GM04503 (cell line): ENCODE measurements at regions not wholly inside any gene's neighbourhood (a gene's known extent, or its start where the extent isn't known, plus 50 kb on each side); places are given as distances from the start of the nearest gene placed in this dataset.

Source experiments
- DNase-seq: peaks from one replicate; pipeline ENCODE4 v3.0.0-alpha.2; 2012; ENCODE audit warnings: low read depth

DNA sequence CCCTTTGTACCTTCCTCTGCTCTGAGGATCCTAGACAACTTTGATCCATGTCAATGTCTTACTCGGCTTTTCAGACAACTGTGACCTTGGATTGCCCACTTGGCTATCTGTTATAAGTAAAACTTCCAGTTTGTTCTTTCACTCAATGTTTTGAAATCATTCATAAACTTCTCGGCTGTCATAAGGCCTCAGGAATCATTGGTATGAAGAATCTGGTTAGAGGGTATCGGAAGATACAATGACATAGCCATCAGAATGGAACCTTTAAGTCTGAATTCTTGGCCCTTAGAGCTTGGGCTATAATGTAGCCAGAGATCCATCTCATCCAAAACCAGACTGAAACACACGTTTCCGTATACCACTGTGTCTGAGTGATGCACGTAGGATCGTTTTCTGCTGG lies 59.0 kb upstream of the WDR1 start:
- DNase-seq, result no peak

DNA sequence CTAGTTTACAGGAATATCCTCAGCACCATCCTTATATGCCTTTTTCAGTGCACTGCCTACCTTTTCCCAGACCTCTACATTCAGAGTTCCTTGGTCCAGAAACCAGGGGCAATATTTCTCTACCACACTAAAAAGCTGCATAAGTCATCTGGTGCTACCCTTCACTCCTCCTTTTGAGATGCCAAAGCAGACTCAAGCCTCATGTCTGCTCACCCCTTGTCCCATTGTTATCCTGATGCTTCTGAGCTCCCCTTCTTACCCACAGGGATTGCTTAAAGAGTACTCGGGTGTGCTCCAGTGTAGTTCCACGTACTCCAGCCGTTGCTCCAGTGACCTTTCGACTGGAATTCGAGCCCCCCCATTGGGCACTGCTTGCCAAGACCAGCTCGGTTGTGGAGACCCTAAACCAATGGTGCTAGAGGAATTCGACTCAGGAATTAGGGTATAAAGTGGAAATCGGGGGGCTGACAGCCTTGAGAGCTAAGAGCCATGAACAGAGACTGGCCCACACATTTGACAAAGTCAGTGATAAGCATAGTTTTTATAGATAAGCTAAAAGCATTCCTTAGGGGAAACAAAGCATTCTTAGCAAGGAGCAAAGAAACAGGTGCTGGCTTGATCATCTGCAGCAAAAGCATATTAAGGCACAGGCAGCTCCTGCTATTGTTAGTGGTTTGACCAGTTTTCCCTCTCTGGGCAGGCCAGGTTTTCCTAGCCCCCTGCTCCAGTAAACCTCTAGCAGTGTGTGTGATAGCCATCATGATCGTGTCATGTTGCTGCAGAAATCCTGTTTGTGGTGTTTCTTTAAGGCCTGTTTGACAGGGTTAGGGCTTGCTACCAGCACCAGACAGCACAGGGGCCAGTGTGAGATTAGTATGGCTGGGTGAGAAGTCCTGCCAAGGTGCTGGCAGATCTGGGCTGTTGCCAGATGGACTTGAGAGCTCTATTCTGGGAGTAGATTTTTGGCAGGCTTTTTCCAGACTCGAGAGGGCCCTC lies 57.5 kb upstream of the WDR1 start:
- DNase-seq, result no peak

DNA sequence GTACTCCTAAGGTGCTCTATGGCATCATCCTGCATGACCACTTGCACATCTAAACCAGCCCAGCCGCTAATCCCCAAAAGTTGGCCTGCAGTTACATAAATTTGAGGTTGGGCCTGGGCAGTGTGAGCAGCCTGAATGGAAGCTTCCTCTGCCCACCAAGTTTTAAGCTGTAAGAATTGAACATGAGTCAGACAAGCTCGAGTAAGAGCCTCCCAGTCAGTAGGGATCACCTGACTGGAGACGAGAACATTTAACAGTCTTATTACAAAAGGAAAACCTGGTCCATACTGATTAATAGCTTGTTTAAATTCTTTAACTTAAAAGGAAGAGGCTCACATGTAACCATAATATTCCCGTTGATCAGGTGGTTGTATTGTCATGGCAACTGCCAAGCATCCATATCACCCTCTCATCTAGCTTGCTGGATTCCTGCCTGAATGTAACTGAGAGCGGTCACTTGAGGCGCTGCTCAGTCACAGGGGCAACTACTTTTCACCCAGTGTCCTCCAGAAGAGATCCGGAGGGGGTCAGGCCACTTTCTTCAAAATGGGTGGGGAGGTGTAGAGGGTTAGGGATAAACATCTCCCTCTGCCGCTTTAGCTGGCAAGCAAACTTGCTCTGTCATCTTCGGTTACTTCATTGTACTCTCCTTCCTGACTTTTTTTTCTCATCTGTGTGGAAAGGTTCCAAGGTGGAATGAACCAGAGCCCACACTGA lies 56.6 kb upstream of the WDR1 start:
- no peak for DNase-seq

DNA sequence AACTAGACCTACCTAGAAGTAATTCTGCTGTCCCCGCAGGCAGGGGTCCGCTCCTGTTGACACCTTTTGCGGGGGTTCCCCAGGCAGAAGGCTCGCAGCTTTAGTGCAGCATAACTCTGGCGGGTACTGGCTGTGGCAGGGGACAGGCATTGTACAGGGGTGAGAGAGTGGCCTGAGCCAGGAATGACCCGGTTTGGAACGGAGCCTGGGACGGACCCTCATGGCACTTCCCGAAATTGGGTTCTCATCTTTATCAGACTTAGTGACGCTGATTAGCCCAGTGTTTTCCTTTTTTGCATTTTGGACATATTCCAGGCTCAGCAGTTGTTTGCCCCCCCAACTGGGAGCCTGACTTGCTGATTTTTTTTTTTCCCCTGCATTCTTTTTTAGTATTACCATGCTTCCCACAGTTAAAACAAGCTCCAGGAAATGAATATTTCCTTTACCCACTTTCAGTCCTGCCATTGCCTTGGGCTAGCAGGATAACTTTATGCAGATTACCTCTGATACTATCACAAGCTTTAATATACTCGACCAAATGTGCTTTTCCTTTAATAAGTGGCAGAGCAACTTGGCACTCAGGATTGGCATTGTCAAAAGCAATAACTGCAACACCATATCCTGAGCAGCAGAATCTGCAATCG lies 55.8 kb upstream of the WDR1 start:
- DNase-seq, result no peak

DNA sequence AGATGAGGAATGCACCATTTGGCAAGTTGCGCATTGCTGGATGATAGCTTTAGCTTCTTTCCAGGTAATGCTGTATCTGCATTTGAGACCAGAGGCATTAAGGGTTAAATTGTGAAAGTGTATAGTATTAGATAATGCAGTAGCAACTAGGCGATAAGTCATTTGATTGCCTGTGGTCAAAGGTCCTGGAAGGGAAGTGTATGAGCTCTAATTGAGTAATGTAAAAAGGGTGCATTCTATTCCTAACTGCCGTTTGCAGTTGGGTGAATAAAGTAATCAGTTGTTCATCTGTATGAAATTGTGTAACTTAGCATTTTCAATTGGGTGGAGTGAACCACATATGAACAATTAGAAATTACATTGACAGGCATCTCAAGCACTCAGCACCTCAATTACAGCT lies 54.5 kb upstream of the WDR1 start:
- DNase-seq, result no peak

DNA sequence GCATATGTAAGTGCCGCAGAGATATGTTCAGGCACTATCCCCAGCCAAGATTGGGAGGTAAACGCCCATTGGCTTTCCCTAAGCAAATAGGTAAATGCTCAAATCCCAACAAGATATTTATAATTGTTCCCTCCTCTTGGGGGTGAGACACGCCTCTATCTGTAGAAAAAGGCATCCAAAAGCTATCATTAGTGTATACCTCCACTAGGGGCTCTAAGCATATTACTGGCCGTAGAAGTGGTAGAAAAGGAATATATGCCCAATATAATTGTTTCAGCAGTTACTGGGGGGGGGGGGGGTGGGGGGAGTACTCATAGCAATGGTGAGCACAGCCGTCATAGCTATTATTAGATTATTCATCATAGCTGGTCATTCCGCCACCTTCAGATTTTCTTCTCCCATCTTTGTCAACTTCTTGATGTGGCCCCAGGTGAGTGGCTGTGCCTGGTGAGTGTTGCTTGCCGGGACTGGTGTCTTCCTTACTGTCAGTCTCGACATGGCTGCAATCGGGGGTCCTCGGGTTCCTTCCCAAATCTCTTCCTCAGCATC lies 53.3 kb upstream of the WDR1 start:
- no peak for DNase-seq

DNA sequence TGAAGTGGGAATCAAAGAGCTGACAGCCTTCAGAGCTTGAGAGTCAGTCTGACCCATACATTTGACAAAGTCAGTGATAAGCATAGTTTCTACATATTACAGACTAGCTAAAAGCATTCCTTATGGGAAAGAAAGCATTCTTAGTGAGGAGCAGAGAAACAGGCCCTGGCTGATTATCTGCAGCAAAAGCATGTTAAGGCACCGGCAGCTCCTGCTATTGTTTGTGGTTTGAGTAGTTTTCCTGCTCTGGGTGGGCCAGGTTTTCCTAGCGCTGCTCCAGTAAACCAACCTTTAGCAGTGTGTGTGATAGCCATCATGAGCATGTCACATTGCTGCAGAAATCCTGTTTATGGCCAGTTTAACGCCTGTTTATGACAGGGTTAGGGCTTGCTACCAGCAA lies 51.6 kb upstream of the WDR1 start:
- DNase-seq, result no peak

DNA sequence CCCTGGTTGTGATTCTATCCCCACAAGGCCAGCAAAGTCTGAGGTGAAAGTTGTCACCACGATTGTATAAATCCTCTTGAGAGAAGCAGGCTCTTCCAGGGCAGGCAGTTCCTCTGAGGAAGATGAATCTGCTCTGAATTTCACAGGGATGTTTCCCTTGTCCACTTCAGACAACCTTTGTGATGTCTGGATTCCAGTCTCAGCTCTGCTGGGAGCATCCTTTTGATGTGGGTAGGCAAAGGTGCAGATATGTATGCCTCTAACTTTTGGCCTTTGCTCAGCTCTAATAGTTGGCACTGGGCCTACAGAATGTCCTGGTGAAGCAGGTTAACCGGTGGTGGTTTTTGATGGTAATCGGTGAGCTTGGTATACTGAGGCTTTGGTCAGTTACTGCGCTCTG lies 50.6 kb upstream of the WDR1 start:
- DNase-seq, result no peak
